ENCODE measurements at regions not wholly inside any gene's neighbourhood (a gene's known extent, or its start where the extent isn't known, plus 50 kb on each side); places are given as distances from the start of the nearest gene placed in this dataset.

DNA sequence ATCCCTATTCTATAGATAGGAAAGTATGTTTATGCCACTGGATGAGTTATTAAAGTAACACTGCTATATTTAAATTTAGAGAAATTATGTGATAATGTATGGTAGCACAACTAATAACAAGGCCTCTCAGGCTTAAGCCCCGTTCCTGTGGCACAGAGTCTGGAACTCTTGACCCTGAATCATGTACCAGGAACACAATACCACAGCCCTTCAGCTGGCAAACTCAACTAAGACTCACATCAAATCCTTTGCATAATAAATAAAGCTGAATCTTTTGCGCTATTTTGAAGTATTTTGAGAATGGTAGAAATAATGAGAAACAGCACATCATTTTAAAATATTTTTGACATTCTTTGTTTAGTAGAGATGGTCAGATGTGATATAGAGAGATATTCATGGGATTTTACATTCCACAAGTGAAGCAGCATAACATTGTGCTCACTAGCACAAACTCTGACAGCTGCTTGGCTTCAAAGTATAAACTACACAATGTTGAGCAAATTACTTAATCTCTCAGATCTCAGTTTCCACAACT, 478.4 kb upstream of the FAM241A start:
- H3K27ac ChIP-seq (ENCODE audit: low read depth, low read length) = no peak overlapping the region

GRCh38 chr4:111671756-111672155, 473.5 kb upstream of the FAM241A start:
- no peaks in the 10 kb centered on the region for H3K27me3 ChIP-seq (ENCODE audit: control insufficient read depth in 1 of 2, insufficient read depth in 2 of 2, low read length in 2 of 2)
- H3K9ac ChIP-seq (ENCODE audit: low read depth in 1 of 2, low read length in 2 of 2) = no peak overlapping the region
- H3K4me3 ChIP-seq (ENCODE audit: low read depth in 1 of 2, low read length in 2 of 2) = no peak overlapping the region
- no peak overlapping the region for H3K27ac ChIP-seq (ENCODE audit: low read depth, low read length)
- H3K36me3 ChIP-seq (ENCODE audit: control insufficient read depth in 1 of 2, insufficient read depth in 2 of 2, low read length in 2 of 2) = no peaks in the 10 kb centered on the region
- H3K4me1 ChIP-seq (ENCODE audit: control insufficient read depth in 1 of 2, insufficient read depth in 2 of 2, low read length in 2 of 2) = no peaks in the 10 kb centered on the region
- no peaks in the 10 kb centered on the region for H3K9me3 ChIP-seq (ENCODE audit: control insufficient read depth in 1 of 2, low read length in 2 of 2)

More for the DNA sequence above, 478.4 kb upstream of the FAM241A start:
- Histone ChIP-seq H3K9ac (ENCODE audit: low read depth in 1 of 2, low read length in 2 of 2) (no peak overlapping the region), H3K27me3 (ENCODE audit: control insufficient read depth in 1 of 2, insufficient read depth in 2 of 2, low read length in 2 of 2) (no peaks in the 10 kb centered on the region), H3K4me3 (ENCODE audit: low read depth in 1 of 2, low read length in 2 of 2) (no peak overlapping the region), H3K36me3 (ENCODE audit: control insufficient read depth in 1 of 2, insufficient read depth in 2 of 2, low read length in 2 of 2) (no peaks in the 10 kb centered on the region), H3K9me3 (ENCODE audit: control insufficient read depth in 1 of 2, low read length in 2 of 2) (no peaks in the 10 kb centered on the region), H3K4me1 (ENCODE audit: control insufficient read depth in 1 of 2, insufficient read depth in 2 of 2, low read length in 2 of 2) (no peaks in the 10 kb centered on the region)

- H3K4me3 ChIP-seq (ENCODE audit: low read depth in 1 of 2, low read length in 2 of 2) = no peak overlapping the region
- H3K4me1 ChIP-seq (ENCODE audit: control insufficient read depth in 1 of 2, insufficient read depth in 2 of 2, low read length in 2 of 2) = no peaks in the 10 kb centered on the region
- H3K27me3 ChIP-seq (ENCODE audit: control insufficient read depth in 1 of 2, insufficient read depth in 2 of 2, low read length in 2 of 2) = no peaks in the 10 kb centered on the region
- no peaks in the 10 kb centered on the region for H3K36me3 ChIP-seq (ENCODE audit: control insufficient read depth in 1 of 2, insufficient read depth in 2 of 2, low read length in 2 of 2)
- no peaks in the 10 kb centered on the region for H3K9me3 ChIP-seq (ENCODE audit: control insufficient read depth in 1 of 2, low read length in 2 of 2)
- H3K27ac ChIP-seq (ENCODE audit: low read depth, low read length) = no peak overlapping the region
- no peak overlapping the region for H3K9ac ChIP-seq (ENCODE audit: low read depth in 1 of 2, low read length in 2 of 2)
These were observed 469.5 kb upstream of the FAM241A start for GRCh38 chr4:111675746-111676145.

- H3K36me3 ChIP-seq (ENCODE audit: control insufficient read depth in 1 of 2, insufficient read depth in 2 of 2, low read length in 2 of 2) = no peaks in the 10 kb centered on the region
- no peaks in the 10 kb centered on the region for H3K4me1 ChIP-seq (ENCODE audit: control insufficient read depth in 1 of 2, insufficient read depth in 2 of 2, low read length in 2 of 2)
- H3K4me3 ChIP-seq (ENCODE audit: low read depth in 1 of 2, low read length in 2 of 2) = no peak overlapping the region
- H3K27me3 ChIP-seq (ENCODE audit: control insufficient read depth in 1 of 2, insufficient read depth in 2 of 2, low read length in 2 of 2) = no peaks in the 10 kb centered on the region
- no peaks in the 10 kb centered on the region for H3K9me3 ChIP-seq (ENCODE audit: control insufficient read depth in 1 of 2, low read length in 2 of 2)
- no peak overlapping the region for H3K27ac ChIP-seq (ENCODE audit: low read depth, low read length)
- H3K9ac ChIP-seq (ENCODE audit: low read depth in 1 of 2, low read length in 2 of 2) = no peak overlapping the region
These were observed 468.7 kb upstream of the FAM241A start for GRCh38 chr4:111676533-111676932.

DNA sequence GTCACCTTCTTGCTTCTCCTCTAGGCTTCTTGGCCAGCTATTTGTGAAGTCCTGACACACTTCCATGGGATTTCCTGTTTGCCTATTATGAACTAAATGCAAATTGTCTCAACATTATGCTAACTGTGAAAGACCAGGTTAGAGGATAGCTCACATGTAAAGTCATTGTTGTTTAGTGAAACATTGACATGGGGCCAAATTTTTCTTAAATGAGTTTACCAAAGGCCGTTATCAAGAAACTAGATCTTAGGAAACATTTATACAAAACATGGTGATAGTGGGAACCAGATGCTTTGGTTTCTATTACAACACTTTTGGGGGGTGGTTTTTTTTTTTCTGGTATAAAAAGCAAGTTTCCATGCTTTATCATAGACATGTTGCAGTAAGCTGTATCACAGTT, 466.8 kb upstream of the FAM241A start:
- Histone ChIP-seq H3K27ac (ENCODE audit: low read depth, low read length) (no peak overlapping the region), H3K9me3 (ENCODE audit: control insufficient read depth in 1 of 2, low read length in 2 of 2) (no peaks in the 10 kb centered on the region), H3K4me3 (ENCODE audit: low read depth in 1 of 2, low read length in 2 of 2) (no peak overlapping the region), H3K36me3 (ENCODE audit: control insufficient read depth in 1 of 2, insufficient read depth in 2 of 2, low read length in 2 of 2) (no peaks in the 10 kb centered on the region), H3K4me1 (ENCODE audit: control insufficient read depth in 1 of 2, insufficient read depth in 2 of 2, low read length in 2 of 2) (no peaks in the 10 kb centered on the region), H3K9ac (ENCODE audit: low read depth in 1 of 2, low read length in 2 of 2) (no peak overlapping the region), H3K27me3 (ENCODE audit: control insufficient read depth in 1 of 2, insufficient read depth in 2 of 2, low read length in 2 of 2) (no peaks in the 10 kb centered on the region)

DNA sequence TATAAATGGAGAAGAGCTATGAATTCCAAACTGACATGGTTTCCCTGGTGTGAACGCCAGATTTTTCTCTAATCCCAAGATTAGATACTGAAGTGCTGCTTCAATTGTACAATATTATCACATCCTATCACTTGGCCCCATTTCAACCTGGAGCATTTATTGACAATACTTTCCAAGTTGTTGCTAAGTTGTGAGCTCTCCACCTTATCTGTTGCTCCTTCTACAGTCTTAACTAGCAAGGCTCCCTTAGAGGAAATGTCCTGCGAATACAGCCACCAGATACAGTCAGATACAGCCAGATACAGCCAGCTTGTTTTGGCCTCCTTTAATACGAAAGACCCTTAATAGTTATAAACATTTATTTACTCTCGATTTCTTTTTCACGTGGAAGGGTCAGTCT, 466.3 kb upstream of the FAM241A start:
- Histone ChIP-seq H3K4me3 (ENCODE audit: low read depth in 1 of 2, low read length in 2 of 2) (no peak overlapping the region), H3K27me3 (ENCODE audit: control insufficient read depth in 1 of 2, insufficient read depth in 2 of 2, low read length in 2 of 2) (no peaks in the 10 kb centered on the region), H3K9me3 (ENCODE audit: control insufficient read depth in 1 of 2, low read length in 2 of 2) (no peaks in the 10 kb centered on the region), H3K4me1 (ENCODE audit: control insufficient read depth in 1 of 2, insufficient read depth in 2 of 2, low read length in 2 of 2) (no peaks in the 10 kb centered on the region), H3K36me3 (ENCODE audit: control insufficient read depth in 1 of 2, insufficient read depth in 2 of 2, low read length in 2 of 2) (no peaks in the 10 kb centered on the region), H3K9ac (ENCODE audit: low read depth in 1 of 2, low read length in 2 of 2) (no peak overlapping the region), H3K27ac (ENCODE audit: low read depth, low read length) (no peak overlapping the region)

- no peaks in the 10 kb centered on the region for H3K9me3 ChIP-seq (ENCODE audit: control insufficient read depth in 1 of 2, low read length in 2 of 2)
- no peak overlapping the region for H3K4me3 ChIP-seq (ENCODE audit: low read depth in 1 of 2, low read length in 2 of 2)
- no peak overlapping the region for H3K27ac ChIP-seq (ENCODE audit: low read depth, low read length)
- H3K36me3 ChIP-seq (ENCODE audit: control insufficient read depth in 1 of 2, insufficient read depth in 2 of 2, low read length in 2 of 2) = no peaks in the 10 kb centered on the region
- no peak overlapping the region for H3K9ac ChIP-seq (ENCODE audit: low read depth in 1 of 2, low read length in 2 of 2)
- no peaks in the 10 kb centered on the region for H3K27me3 ChIP-seq (ENCODE audit: control insufficient read depth in 1 of 2, insufficient read depth in 2 of 2, low read length in 2 of 2)
- no peaks in the 10 kb centered on the region for H3K4me1 ChIP-seq (ENCODE audit: control insufficient read depth in 1 of 2, insufficient read depth in 2 of 2, low read length in 2 of 2)
These were observed 464.0 kb upstream of the FAM241A start for GRCh38 chr4:111681270-111681669.

DNA sequence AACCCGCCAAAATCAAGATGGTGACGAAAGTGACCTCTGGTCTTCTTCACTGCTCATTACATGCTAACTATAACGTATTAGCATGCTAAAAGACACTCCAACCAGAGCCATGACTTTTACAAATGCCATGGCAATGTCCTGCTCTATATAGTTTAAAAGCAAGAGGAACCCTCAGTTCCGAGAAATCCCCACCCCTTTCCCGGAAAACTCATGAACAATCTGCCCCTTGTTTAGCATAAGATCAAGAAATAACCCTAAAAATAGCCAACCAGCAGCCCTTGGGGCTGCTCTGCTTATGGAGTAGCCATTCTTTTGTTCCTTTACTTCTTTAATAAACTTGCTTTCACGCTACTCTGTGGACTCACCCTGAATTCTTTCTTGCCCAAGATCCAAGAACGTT, 463.5 kb upstream of the FAM241A start:
- Histone ChIP-seq H3K27me3 (ENCODE audit: control insufficient read depth in 1 of 2, insufficient read depth in 2 of 2, low read length in 2 of 2) (no peaks in the 10 kb centered on the region), H3K9ac (ENCODE audit: low read depth in 1 of 2, low read length in 2 of 2) (no peak overlapping the region), H3K4me1 (ENCODE audit: control insufficient read depth in 1 of 2, insufficient read depth in 2 of 2, low read length in 2 of 2) (no peaks in the 10 kb centered on the region), H3K36me3 (ENCODE audit: control insufficient read depth in 1 of 2, insufficient read depth in 2 of 2, low read length in 2 of 2) (no peaks in the 10 kb centered on the region), H3K9me3 (ENCODE audit: control insufficient read depth in 1 of 2, low read length in 2 of 2) (no peaks in the 10 kb centered on the region), H3K27ac (ENCODE audit: low read depth, low read length) (no peak overlapping the region), H3K4me3 (ENCODE audit: low read depth in 1 of 2, low read length in 2 of 2) (no peak overlapping the region)

- H3K9ac ChIP-seq (ENCODE audit: low read depth in 1 of 2, low read length in 2 of 2) = no peak overlapping the region
- no peak overlapping the region for H3K27ac ChIP-seq (ENCODE audit: low read depth, low read length)
- H3K9me3 ChIP-seq (ENCODE audit: control insufficient read depth in 1 of 2, low read length in 2 of 2) = no peaks in the 10 kb centered on the region
- no peaks in the 10 kb centered on the region for H3K36me3 ChIP-seq (ENCODE audit: control insufficient read depth in 1 of 2, insufficient read depth in 2 of 2, low read length in 2 of 2)
- H3K4me3 ChIP-seq (ENCODE audit: low read depth in 1 of 2, low read length in 2 of 2) = no peak overlapping the region
- no peaks in the 10 kb centered on the region for H3K27me3 ChIP-seq (ENCODE audit: control insufficient read depth in 1 of 2, insufficient read depth in 2 of 2, low read length in 2 of 2)
- H3K4me1 ChIP-seq (ENCODE audit: control insufficient read depth in 1 of 2, insufficient read depth in 2 of 2, low read length in 2 of 2) = no peaks in the 10 kb centered on the region
These were observed 460.0 kb upstream of the FAM241A start for GRCh38 chr4:111685205-111685604.

DNA sequence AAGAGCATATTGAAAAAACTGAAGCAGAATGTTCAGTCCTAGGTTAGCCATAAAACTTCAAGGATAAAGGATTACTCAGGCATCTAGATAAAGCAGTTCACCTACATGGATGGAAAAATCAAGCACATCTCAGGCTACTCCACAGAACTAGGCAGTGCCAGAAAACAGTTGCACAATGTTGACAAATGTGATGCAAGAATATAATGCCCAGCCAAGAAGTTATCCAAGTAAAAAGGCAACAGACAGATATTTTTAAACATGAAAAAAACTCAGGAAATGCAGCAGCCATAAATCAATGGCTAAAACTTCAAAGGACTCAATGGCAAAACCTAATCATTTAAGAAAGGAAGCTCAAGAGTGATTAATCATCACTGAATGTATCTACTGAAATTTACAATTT, 456.0 kb upstream of the FAM241A start:
- no peak overlapping the region for H3K27ac ChIP-seq (ENCODE audit: low read depth, low read length)
- H3K4me1 ChIP-seq (ENCODE audit: control insufficient read depth in 1 of 2, insufficient read depth in 2 of 2, low read length in 2 of 2) = no peaks in the 10 kb centered on the region
- H3K9ac ChIP-seq (ENCODE audit: low read depth in 1 of 2, low read length in 2 of 2) = no peak overlapping the region
- H3K9me3 ChIP-seq (ENCODE audit: control insufficient read depth in 1 of 2, low read length in 2 of 2) = no peaks in the 10 kb centered on the region
- no peak overlapping the region for H3K4me3 ChIP-seq (ENCODE audit: low read depth in 1 of 2, low read length in 2 of 2)
- no peaks in the 10 kb centered on the region for H3K27me3 ChIP-seq (ENCODE audit: control insufficient read depth in 1 of 2, insufficient read depth in 2 of 2, low read length in 2 of 2)
- H3K36me3 ChIP-seq (ENCODE audit: control insufficient read depth in 1 of 2, insufficient read depth in 2 of 2, low read length in 2 of 2) = no peaks in the 10 kb centered on the region

DNA sequence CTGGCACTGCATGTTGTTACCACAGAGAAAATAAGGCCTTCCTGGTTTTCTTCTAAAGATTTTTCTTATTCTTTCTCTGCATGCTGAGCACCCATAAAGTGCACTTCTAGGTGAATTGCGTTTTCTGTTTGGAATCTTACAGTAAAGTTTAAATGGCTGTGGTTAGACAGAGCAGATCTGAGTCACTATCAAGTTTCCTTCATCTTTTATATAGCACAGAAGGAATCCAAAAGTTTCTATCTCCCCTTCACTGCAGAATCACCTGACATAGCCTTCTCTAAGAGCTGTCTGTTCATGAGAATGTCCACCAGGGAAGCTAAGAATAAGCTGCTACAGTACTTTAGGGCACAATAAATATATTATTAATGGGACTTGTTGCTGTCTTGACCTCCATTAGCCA, 455.5 kb upstream of the FAM241A start:
- Histone ChIP-seq H3K36me3 (ENCODE audit: control insufficient read depth in 1 of 2, insufficient read depth in 2 of 2, low read length in 2 of 2) (no peaks in the 10 kb centered on the region), H3K4me3 (ENCODE audit: low read depth in 1 of 2, low read length in 2 of 2) (no peak overlapping the region), H3K4me1 (ENCODE audit: control insufficient read depth in 1 of 2, insufficient read depth in 2 of 2, low read length in 2 of 2) (no peaks in the 10 kb centered on the region), H3K27ac (ENCODE audit: low read depth, low read length) (no peak overlapping the region), H3K9ac (ENCODE audit: low read depth in 1 of 2, low read length in 2 of 2) (no peak overlapping the region), H3K27me3 (ENCODE audit: control insufficient read depth in 1 of 2, insufficient read depth in 2 of 2, low read length in 2 of 2) (no peaks in the 10 kb centered on the region), H3K9me3 (ENCODE audit: control insufficient read depth in 1 of 2, low read length in 2 of 2) (no peaks in the 10 kb centered on the region)

Data from duodenal mucosa (tissue), 2 donors.